Stimulated activated CD4-positive, alpha-beta T cell treated with anti-CD3 and anti-CD28 coated beads, Interleukin-1b, Interleukin-23, amount 100 ng/mL, for 4 hours (primary cell): ENCODE measurements at regions not wholly inside any gene's neighbourhood (a gene's known extent, or its start where the extent isn't known, plus 50 kb on each side); places are given as distances from the start of the nearest gene placed in this dataset.
"Not testable (repeated sequence)": the region's sequence is repeated elsewhere in the genome, so short reads cannot be mapped to it uniquely, and the experiment has no call there.

Source experiments
- DNase-seq, 2 donors: peaks; one replicate each; pipeline ENCODE4 v3.0.0-alpha.2; 2020; ENCODE audit warnings: low read depth in 2 of 2

- DNase-seq = no peak
These were observed 65.1 kb downstream of the SPRY4 start for GRCh38 chr5:142259758-142260157.

GRCh38 chr5:142255831-142256230 is 69.0 kb downstream of the SPRY4 start:
- no peak for DNase-seq

- no peak for DNase-seq
These were observed 70.4 kb downstream of the SPRY4 start for GRCh38 chr5:142254431-142254830.

GRCh38 chr5:142253938-142254337 is 70.9 kb downstream of the SPRY4 start:
- no peak for DNase-seq

GRCh38 chr5:142250119-142250518 is 74.7 kb downstream of the SPRY4 start:
- no peak for DNase-seq

GRCh38 chr5:142248853-142249462 is 75.9 kb downstream of the SPRY4 start:
- DNase-seq = no peak

- DNase-seq = no peak
These were observed 78.6 kb downstream of the SPRY4 start for GRCh38 chr5:142246258-142246657.

GRCh38 chr5:142245786-142246185 is 79.0 kb downstream of the SPRY4 start:
- no peak for DNase-seq

GRCh38 chr5:142244440-142244839 is 80.4 kb downstream of the SPRY4 start:
- no peak for DNase-seq

GRCh38 chr5:142242272-142242671 is 82.5 kb downstream of the SPRY4 start:
- no peak for DNase-seq

- DNase-seq = no peak
These were observed 85.2 kb downstream of the SPRY4 start for GRCh38 chr5:142239394-142240159.

GRCh38 chr5:142237707-142238106 is 87.1 kb downstream of the SPRY4 start:
- no peak for DNase-seq

- not testable (repeated sequence) for DNase-seq
These were observed 88.0 kb downstream of the SPRY4 start for GRCh38 chr5:142236673-142237290.

- no peak for DNase-seq
These were observed 88.8 kb downstream of the SPRY4 start for GRCh38 chr5:142235870-142236672.

GRCh38 chr5:142235050-142235797 is 89.6 kb downstream of the SPRY4 start:
- DNase-seq = peak in 1 of 2 donors; percentile 10

GRCh38 chr5:142233083-142234032 is 91.5 kb downstream of the SPRY4 start:
- no peak for DNase-seq

GRCh38 chr5:142230949-142231348 is 93.9 kb downstream of the SPRY4 start:
- DNase-seq = not testable (repeated sequence)

GRCh38 chr5:142225141-142225540 is 99.7 kb downstream of the SPRY4 start:
- DNase-seq = no peak

- DNase-seq = no peak
These were observed 101.8 kb downstream of the SPRY4 start for GRCh38 chr5:142222866-142223558.
